Neural cell (in vitro differentiated cells): ENCODE measurements at regions not wholly inside any gene's neighbourhood (a gene's known extent, or its start where the extent isn't known, plus 50 kb on each side); places are given as distances from the start of the nearest gene placed in this dataset.

ENCODE experiments used
- CTCF ChIP-seq: fragments of 450-650 bp; IDR thresholded peaks from 2 replicates; pipeline ENCODE4 v1.5.1; 2014; ENCODE audit warnings: antibody characterized with exemption, mild to moderate bottlenecking, moderate library complexity; ENCODE audit not compliant: poor library complexity, severe bottlenecking
- EZH2 ChIP-seq: fragments of 200-600, 300-800 bp; shearing (Covaris generic), sonication (generic); IDR thresholded peaks from 2 replicates; pipeline ENCODE4 v1.6.1; 2014; ENCODE audit warnings: antibody characterized with exemption, low read length, borderline replicate concordance, mild to moderate bottlenecking; ENCODE audit not compliant: insufficient read depth, poor library complexity, severe bottlenecking

- no peak for TF ChIP-seq EZH2
- TF ChIP-seq CTCF, result no peak
These were observed 381.8 kb downstream of the PPP1R2C start for GRCh38 chrX:42396136-42396535.
